ENCODE measurements at regions not wholly inside any gene's neighbourhood (a gene's known extent, or its start where the extent isn't known, plus 50 kb on each side); places are given as distances from the start of the nearest gene placed in this dataset.

- DNase-seq: peak; percentile 9 to 44
Measured at GRCh38 chrX:39725928-39726619, 371.7 kb downstream of the BCOR start.

- DNase-seq: no peak
Measured at GRCh38 chrX:39726771-39727170, 371.0 kb downstream of the BCOR start.

GRCh38 chrX:39728025-39728424, 369.7 kb downstream of the BCOR start:
- no peak for DNase-seq

GRCh38 chrX:39728852-39729598, 368.7 kb downstream of the BCOR start:
- no peak for DNase-seq

GRCh38 chrX:39729981-39730661, 367.6 kb downstream of the BCOR start:
- no peak for DNase-seq

GRCh38 chrX:39730662-39731329, 367.0 kb downstream of the BCOR start:
- DNase-seq: peak; percentile 12 to 25

- DNase-seq: no peak
Measured at GRCh38 chrX:39731330-39731667, 366.5 kb downstream of the BCOR start.

GRCh38 chrX:39731735-39732134, 366.0 kb downstream of the BCOR start:
- no peak for DNase-seq

- DNase-seq: no peak
Measured at GRCh38 chrX:39733745-39734144, 364.0 kb downstream of the BCOR start.

GRCh38 chrX:39734174-39734776, 363.5 kb downstream of the BCOR start:
- DNase-seq: no peak

- no peak for DNase-seq
Measured at GRCh38 chrX:39736216-39737211, 361.2 kb downstream of the BCOR start.

GRCh38 chrX:39739585-39739984, 358.2 kb downstream of the BCOR start:
- no peak for DNase-seq

- no peak for DNase-seq
Measured at GRCh38 chrX:39740078-39740477, 357.7 kb downstream of the BCOR start.

GRCh38 chrX:39741904-39742303, 355.9 kb downstream of the BCOR start:
- DNase-seq: no peak

GRCh38 chrX:39745818-39746217, 351.9 kb downstream of the BCOR start:
- no peak for DNase-seq

- DNase-seq: no peak
Measured at GRCh38 chrX:39749135-39749534, 348.6 kb downstream of the BCOR start.

GRCh38 chrX:39749728-39750127, 348.0 kb downstream of the BCOR start:
- DNase-seq: no peak

- no peak for DNase-seq
Measured at GRCh38 chrX:39750256-39750790, 347.4 kb downstream of the BCOR start.

GRCh38 chrX:39750848-39751247, 346.9 kb downstream of the BCOR start:
- DNase-seq: peak in 1 of 2 experiments; percentile 24

GRCh38 chrX:39752815-39753214, 344.9 kb downstream of the BCOR start:
- DNase-seq: peak in 1 of 2 experiments; percentile 19

GRCh38 chrX:39753293-39753996, 344.3 kb downstream of the BCOR start:
- no peak for DNase-seq
